HFFc6 (cell line): ENCODE measurements at regions not wholly inside any gene's neighbourhood (a gene's known extent, or its start where the extent isn't known, plus 50 kb on each side); places are given as distances from the start of the nearest gene placed in this dataset.
"Not testable (repeated sequence)": the region's sequence is repeated elsewhere in the genome, so short reads cannot be mapped to it uniquely, and the experiment has no call there.

Source experiments
- DNase-seq: peaks from one replicate; pipeline ENCODE4 v3.0.0-alpha.2; 2018
- H3K27ac Mint-ChIP-seq: 2 replicates; pipeline ENCODE4 v1.8.0; 2020; ENCODE audit warnings: mild to moderate bottlenecking, mixed read lengths
- H3K27me3 Mint-ChIP-seq: 2 replicates; pipeline ENCODE4 v1.8.0; 2021; ENCODE audit warnings: mild to moderate bottlenecking, moderate library complexity, mixed read lengths; ENCODE audit not compliant: insufficient read depth
- H3K36me3 Mint-ChIP-seq: 2 replicates; pipeline ENCODE4 v1.8.0; 2021; ENCODE audit warnings: low read depth, mixed read lengths
- H3K4me1 Mint-ChIP-seq: 2 replicates; pipeline ENCODE4 v1.8.0; 2020; ENCODE audit warnings: low read depth, mixed read lengths
- H3K4me3 Mint-ChIP-seq: 2 replicates; pipeline ENCODE4 v1.8.0; 2020; ENCODE audit warnings: mild to moderate bottlenecking, moderate library complexity, mixed read lengths
- H3K9me3 Mint-ChIP-seq: 2 replicates; pipeline ENCODE4 v1.8.0; 2020; ENCODE audit warnings: mild to moderate bottlenecking, mixed read lengths
- TF ChIP-seq, protein P1 (sequence below): fragments of 200-600 bp; sonication (generic); IDR thresholded peaks from 2 replicates; pipeline ENCODE4 v1.5.0; 2021; ENCODE audit warnings: antibody characterized with exemption, mild to moderate bottlenecking

DNA sequence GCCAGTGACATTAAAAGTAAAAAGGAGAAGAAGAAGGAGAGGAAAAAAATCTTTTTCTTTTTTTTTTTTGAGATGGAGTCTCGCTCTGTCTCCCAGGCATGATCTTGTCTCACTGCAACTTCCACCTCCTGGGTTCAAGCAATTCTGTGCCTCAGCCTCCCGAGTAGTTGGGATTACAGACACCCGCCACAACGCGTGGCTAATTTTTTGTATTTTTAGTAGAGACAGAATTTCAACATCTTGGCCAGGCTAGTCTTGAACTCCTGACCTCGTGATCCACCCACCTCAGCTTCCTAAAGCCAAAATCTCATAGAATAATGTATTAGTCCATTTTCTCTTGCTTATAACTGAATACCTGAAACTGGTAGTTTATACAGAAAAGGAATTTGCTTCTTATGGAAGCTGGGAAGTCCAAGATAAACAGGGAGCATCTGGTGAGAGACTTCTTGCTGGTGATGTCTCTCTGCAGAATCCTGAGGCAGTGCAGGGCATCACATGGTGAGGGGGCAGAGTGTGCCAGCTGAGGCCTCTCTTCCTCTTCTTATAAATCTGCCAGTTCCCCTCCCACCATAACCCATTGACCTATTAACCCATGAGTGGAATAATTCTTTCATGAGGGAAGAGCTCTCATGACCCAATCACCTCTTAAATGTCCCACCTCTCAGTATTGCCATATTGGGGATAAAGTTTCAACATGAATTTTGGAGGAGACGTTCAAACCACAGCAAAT lies 466.3 kb downstream of the GADD45G start:
- 0 out of 2 replicates have a peak, but pooled peaks cover 3% of the 10 kb centered on the region for H3K36me3 Mint-ChIP-seq
- TF ChIP-seq, protein P1, sequence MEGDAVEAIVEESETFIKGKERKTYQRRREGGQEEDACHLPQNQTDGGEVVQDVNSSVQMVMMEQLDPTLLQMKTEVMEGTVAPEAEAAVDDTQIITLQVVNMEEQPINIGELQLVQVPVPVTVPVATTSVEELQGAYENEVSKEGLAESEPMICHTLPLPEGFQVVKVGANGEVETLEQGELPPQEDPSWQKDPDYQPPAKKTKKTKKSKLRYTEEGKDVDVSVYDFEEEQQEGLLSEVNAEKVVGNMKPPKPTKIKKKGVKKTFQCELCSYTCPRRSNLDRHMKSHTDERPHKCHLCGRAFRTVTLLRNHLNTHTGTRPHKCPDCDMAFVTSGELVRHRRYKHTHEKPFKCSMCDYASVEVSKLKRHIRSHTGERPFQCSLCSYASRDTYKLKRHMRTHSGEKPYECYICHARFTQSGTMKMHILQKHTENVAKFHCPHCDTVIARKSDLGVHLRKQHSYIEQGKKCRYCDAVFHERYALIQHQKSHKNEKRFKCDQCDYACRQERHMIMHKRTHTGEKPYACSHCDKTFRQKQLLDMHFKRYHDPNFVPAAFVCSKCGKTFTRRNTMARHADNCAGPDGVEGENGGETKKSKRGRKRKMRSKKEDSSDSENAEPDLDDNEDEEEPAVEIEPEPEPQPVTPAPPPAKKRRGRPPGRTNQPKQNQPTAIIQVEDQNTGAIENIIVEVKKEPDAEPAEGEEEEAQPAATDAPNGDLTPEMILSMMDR, result no peak
- H3K27me3 Mint-ChIP-seq, result no peaks in the 10 kb centered on the region
- H3K4me1 Mint-ChIP-seq, result no peaks in the 10 kb centered on the region
- DNase-seq, result no peak
- H3K9me3 Mint-ChIP-seq, result peaks cover 24% of the 10 kb centered on the region
- H3K4me3 Mint-ChIP-seq, result no peak overlapping the region
- H3K27ac Mint-ChIP-seq, result no peak overlapping the region

DNA sequence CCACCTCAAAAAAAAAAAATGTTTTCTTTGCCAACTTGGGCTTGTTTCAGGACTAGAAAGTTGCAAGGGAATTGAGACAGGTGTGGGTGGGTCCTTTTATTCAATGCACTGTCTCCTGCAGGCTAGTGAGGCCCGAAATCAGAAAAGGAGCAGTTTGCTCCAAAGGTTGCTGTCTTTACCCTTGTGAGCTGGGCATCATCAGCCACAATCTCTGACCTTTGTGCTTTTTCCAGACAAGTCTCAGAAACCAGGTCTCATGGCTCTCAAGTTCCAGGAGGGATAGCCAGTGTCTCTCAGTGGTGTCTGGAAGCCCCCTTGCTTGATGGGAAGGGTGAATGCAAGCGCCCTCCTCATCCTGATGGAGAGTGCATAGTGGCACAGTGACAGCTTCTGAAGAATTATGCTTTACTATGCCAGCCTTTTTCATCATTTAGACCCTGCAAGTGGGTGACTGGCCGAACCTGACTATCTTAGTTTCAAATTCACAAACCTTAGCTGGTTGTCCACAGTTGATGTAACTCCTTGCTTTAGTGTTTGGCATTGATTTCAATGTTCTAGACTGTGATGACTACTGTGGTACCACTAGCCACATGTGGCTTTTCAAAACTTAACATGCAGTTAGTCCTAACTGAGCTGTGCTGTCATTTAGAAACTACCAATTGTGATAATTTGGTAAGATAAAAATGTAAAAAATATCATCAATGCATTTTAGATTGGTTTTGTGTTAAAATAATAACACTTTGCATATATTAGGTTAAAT lies 468.6 kb downstream of the GADD45G start:
- Mint-ChIP-seq H3K27ac (no peak overlapping the region), H3K4me3 (no peak overlapping the region), H3K27me3 (no peaks in the 10 kb centered on the region), H3K4me1 (no peaks in the 10 kb centered on the region), H3K9me3 (peaks cover 37% of the 10 kb centered on the region), H3K36me3 (no peaks in the 10 kb centered on the region)
- no peak for DNase-seq
- TF ChIP-seq, protein P1, result no peak

DNA sequence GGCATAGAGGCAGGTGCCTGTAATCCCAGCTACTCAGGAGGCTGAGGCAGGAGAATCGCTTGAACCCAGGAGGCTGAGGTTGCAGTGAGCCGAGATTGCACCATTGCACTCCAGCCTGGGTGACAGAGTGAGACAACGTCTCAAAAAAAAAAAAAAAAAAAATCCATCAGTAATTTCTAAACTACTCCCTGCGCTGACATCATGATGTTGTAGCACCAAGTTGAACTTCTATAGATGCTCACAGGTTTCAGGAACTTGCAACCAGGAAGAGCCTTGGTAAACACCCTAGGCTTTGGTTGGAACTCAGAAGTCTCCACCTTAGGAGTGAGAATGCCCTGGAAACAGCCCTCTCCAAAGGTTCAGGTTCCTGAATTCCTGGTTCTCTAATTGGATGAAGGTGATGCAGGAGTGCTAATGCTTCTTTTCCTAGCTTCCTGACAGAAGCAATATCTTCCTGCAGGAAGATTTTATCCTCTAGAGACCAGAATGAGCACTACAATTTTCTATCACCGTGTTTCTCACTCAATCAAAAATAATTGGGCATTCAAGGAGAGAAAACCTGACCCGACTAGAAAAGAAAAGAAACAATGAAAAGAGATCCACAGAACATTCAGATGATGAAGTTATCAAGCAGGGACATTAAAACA lies 469.6 kb downstream of the GADD45G start:
- no peak overlapping the region for H3K4me3 Mint-ChIP-seq
- H3K27me3 Mint-ChIP-seq, result no peaks in the 10 kb centered on the region
- no peaks in the 10 kb centered on the region for H3K36me3 Mint-ChIP-seq
- H3K4me1 Mint-ChIP-seq, result no peaks in the 10 kb centered on the region
- H3K27ac Mint-ChIP-seq, result no peak overlapping the region
- H3K9me3 Mint-ChIP-seq, result peaks cover 38% of the 10 kb centered on the region
- TF ChIP-seq, protein P1, result no peak
- DNase-seq, result no peak

DNA sequence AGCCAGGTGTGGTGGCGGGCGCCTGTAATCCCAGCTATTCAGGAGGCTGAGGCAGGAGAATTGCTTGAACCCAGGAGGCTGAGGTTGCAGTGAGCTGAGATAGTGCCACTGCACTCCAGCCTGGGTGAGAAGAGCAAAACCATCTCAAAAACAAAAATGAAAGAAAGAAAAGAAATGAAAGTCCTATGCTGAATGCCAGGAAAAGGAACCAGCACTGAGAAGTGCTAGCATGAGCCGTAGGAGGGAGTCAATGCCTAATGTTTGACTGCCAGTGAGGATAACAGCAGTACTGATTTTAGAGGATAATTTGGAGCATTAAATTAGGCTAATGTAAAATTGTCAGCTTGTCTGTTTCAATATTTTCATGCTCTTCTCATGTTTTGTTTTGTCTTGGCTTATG lies 472.8 kb downstream of the GADD45G start:
- DNase-seq, H3K36me3 Mint-ChIP-seq, H3K4me3 Mint-ChIP-seq, H3K27ac Mint-ChIP-seq, H3K27me3 Mint-ChIP-seq, H3K4me1 Mint-ChIP-seq: not testable (repeated sequence)
- peaks cover 24% of the 10 kb centered on the region for H3K9me3 Mint-ChIP-seq

DNA sequence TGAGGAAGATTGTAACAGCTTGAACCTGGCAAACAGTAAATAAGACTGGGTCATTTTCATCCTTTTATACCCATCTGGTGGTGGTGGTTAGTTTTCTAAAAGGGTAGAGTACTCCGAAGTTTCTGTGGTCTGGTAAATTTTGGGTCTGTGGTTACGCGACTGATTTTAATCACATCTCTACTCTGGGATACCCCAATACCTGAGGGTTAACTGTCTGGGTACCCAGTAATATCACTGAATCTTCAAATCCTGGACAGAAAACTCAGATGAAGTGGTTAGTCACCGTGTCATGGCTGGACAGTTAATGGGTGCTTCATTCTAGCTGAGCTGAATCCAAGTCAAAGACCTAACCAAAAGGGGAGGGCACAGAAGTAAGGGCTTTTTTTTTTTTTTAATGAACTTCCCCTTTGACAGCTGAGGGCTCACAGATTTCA lies 474.2 kb downstream of the GADD45G start:
- TF ChIP-seq, protein P1, result no peak
- DNase-seq, result no peak
- H3K27ac Mint-ChIP-seq, result no peak overlapping the region
- H3K9me3 Mint-ChIP-seq, result peaks cover 24% of the 10 kb centered on the region
- no peaks in the 10 kb centered on the region for H3K36me3 Mint-ChIP-seq
- H3K4me1 Mint-ChIP-seq, result no peaks in the 10 kb centered on the region
- H3K4me3 Mint-ChIP-seq, result no peak overlapping the region
- H3K27me3 Mint-ChIP-seq, result no peaks in the 10 kb centered on the region; the same call in 1 of the 2 replicates

DNA sequence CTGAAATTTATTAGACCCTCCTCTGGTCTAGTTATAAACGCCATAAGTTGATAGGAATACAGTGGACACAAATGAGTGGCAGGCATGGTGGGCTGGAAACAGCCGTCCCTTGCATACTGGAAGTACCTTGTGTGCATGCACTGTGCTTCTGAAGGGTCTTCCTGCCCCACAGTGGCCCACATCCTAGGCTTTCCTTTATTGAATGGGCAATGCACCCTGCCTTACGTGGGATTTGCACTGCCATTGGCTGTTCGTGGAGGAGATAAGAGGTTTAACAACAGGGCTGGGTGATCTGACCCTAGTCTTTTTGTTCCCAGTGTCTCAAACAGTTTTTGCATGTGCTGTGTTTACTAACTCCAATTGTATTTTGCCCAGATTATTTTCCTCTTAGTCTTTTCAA lies 480.8 kb downstream of the GADD45G start:
- DNase-seq, result no peak
- no peak overlapping the region for H3K4me3 Mint-ChIP-seq
- no peaks in the 10 kb centered on the region; the same call in 1 of the 2 replicates for H3K27me3 Mint-ChIP-seq
- peaks cover 9% of the 10 kb centered on the region for H3K9me3 Mint-ChIP-seq
- no peak overlapping the region for H3K27ac Mint-ChIP-seq
- TF ChIP-seq, protein P1, result no peak
- H3K36me3 Mint-ChIP-seq, result no peaks in the 10 kb centered on the region
- H3K4me1 Mint-ChIP-seq, result no peaks in the 10 kb centered on the region
